OCI-LY1 (cell line): ENCODE measurements at regions not wholly inside any gene's neighbourhood (a gene's known extent, or its start where the extent isn't known, plus 50 kb on each side); places are given as distances from the start of the nearest gene placed in this dataset.

ENCODE experiments used
- H2AFZ ChIP-seq: fragments of 200-600 bp; sonication (generic), shearing (Covaris generic); 2 replicates; pipeline ENCODE4 v1.6.0; 2014; ENCODE audit warnings: antibody characterized with exemption, mild to moderate bottlenecking, low read length
- H3F3A ChIP-seq: fragments of 200-600 bp; sonication (generic), shearing (Covaris generic); 2 replicates; pipeline ENCODE4 v1.6.0; 2014; ENCODE audit warnings: mild to moderate bottlenecking, antibody characterized with exemption, low read length, moderate library complexity; ENCODE audit not compliant: insufficient read depth
- H3K27ac ChIP-seq: fragments of 200-600 bp; sonication (generic); 2 replicates; pipeline ENCODE4 v1.5.1; 2014; ENCODE audit warnings: low read length, mixed run types, mild to moderate bottlenecking, low read depth; ENCODE audit not compliant: poor library complexity, severe bottlenecking
- H3K27me3 ChIP-seq: fragments of 200-600 bp; sonication (generic); 2 replicates; pipeline ENCODE4 v1.6.0; 2014; ENCODE audit warnings: antibody characterized with exemption, mild to moderate bottlenecking, low read length, moderate library complexity; ENCODE audit not compliant: insufficient read depth
- H3K36me3 ChIP-seq: fragments of 200-600 bp; sonication (generic); 2 replicates; pipeline ENCODE4 v1.6.1; 2014; ENCODE audit warnings: mild to moderate bottlenecking, antibody characterized with exemption, low read length, moderate library complexity, mixed read lengths; ENCODE audit not compliant: insufficient read depth
- H3K4me1 ChIP-seq: fragments of 200-600 bp; sonication (generic); 2 replicates; pipeline ENCODE4 v1.5.1; 2014; ENCODE audit warnings: mild to moderate bottlenecking, low read length, moderate library complexity; ENCODE audit not compliant: insufficient read depth, severe bottlenecking
- H3K4me2 ChIP-seq: fragments of 200-600 bp; sonication (generic), shearing (Covaris generic); 2 replicates; pipeline ENCODE4 v1.6.1; 2014; ENCODE audit warnings: low read length
- H3K4me3 ChIP-seq: fragments of 200-600 bp; sonication (generic); 2 replicates; pipeline ENCODE4 v1.5.1; 2014; ENCODE audit warnings: low read length, low read depth, mild to moderate bottlenecking, mixed read lengths; ENCODE audit not compliant: poor library complexity, severe bottlenecking
- H3K79me2 ChIP-seq: fragments of 200-600 bp; shearing (Covaris generic); 2 replicates; pipeline ENCODE4 v1.6.1; 2016; ENCODE audit warnings: mixed run types, low read length, mixed read lengths; ENCODE audit not compliant: insufficient read depth
- H3K9ac ChIP-seq: fragments of 200-600 bp; sonication (generic), shearing (Covaris generic); 2 replicates; pipeline ENCODE4 v1.6.1; 2014; ENCODE audit warnings: mild to moderate bottlenecking, low read length, mixed read lengths
- H3K9me2 ChIP-seq: fragments of 200-600 bp; sonication (generic), shearing (Covaris generic); 2 replicates; pipeline ENCODE4 v1.6.1; 2014; ENCODE audit warnings: low read depth, mild to moderate bottlenecking, low read length, mixed read lengths
- H3K9me3 ChIP-seq: fragments of 200-600 bp; shearing (Covaris generic); 2 replicates; pipeline ENCODE4 v1.6.1; 2014; ENCODE audit warnings: low read length, mixed read lengths
- H4K20me1 ChIP-seq: fragments of 200-600 bp; sonication (generic), shearing (Covaris generic); 2 replicates; pipeline ENCODE4 v1.6.0; 2016; ENCODE audit warnings: mild to moderate bottlenecking, low read length; ENCODE audit not compliant: insufficient read depth
- CTCF ChIP-seq: fragments of 200-600 bp; sonication (generic), shearing (Covaris generic); IDR thresholded peaks from 2 replicates; pipeline ENCODE4 v1.5.1; 2017; ENCODE audit warnings: mild to moderate bottlenecking, antibody characterized with exemption, low read length, moderate library complexity, mixed read lengths
- EZH2 ChIP-seq: fragments of 200-600 bp; sonication (generic), shearing (Covaris generic); IDR thresholded peaks from 2 replicates; pipeline ENCODE4 v1.8.0; 2017; ENCODE audit warnings: borderline replicate concordance, mixed run types, mild to moderate bottlenecking, antibody characterized with exemption, low read length, moderate library complexity, mixed read lengths

GRCh38 chr2:155866477-155866876 lies 466.0 kb downstream of the NR4A2 start:
- no peak overlapping the region for H3K4me3 ChIP-seq
- H3K79me2 ChIP-seq = no peaks in the 10 kb centered on the region; the same call in 1 of the 2 replicates
- H3K36me3 ChIP-seq = no peaks in the 10 kb centered on the region
- TF ChIP-seq CTCF (no peak), EZH2 (no peak)
- H3K9me2 ChIP-seq = no peaks in the 10 kb centered on the region
- H3F3A ChIP-seq = no peaks in the 10 kb centered on the region
- H3K9me3 ChIP-seq = no peaks in the 10 kb centered on the region
- H3K27me3 ChIP-seq = no peaks in the 10 kb centered on the region
- no peak overlapping the region for H3K27ac ChIP-seq
- no peak overlapping the region for H2AFZ ChIP-seq
- H3K4me2 ChIP-seq = no peak overlapping the region
- no peaks in the 10 kb centered on the region for H4K20me1 ChIP-seq
- no peaks in the 10 kb centered on the region for H3K4me1 ChIP-seq
- no peak overlapping the region for H3K9ac ChIP-seq

- Histone ChIP-seq H3K4me2 (no peak overlapping the region), H3K36me3 (no peaks in the 10 kb centered on the region), H3F3A (no peaks in the 10 kb centered on the region), H4K20me1 (no peaks in the 10 kb centered on the region), H3K4me3 (no peak overlapping the region), H3K27me3 (no peaks in the 10 kb centered on the region), H3K27ac (no peak overlapping the region), H3K9me3 (no peaks in the 10 kb centered on the region), H3K4me1 (no peaks in the 10 kb centered on the region), H3K9ac (no peak overlapping the region), H3K9me2 (no peaks in the 10 kb centered on the region), H3K79me2 (no peaks in the 10 kb centered on the region), H2AFZ (no peak overlapping the region)
- no peak for TF ChIP-seq CTCF
- TF ChIP-seq EZH2 = no peak
These were observed 480.4 kb downstream of the NR4A2 start for GRCh38 chr2:155852156-155852555.

GRCh38 chr2:155846259-155846658 lies 486.3 kb downstream of the NR4A2 start:
- H4K20me1 ChIP-seq = no peaks in the 10 kb centered on the region
- H3K27ac ChIP-seq = no peak overlapping the region
- no peak overlapping the region for H3K4me3 ChIP-seq
- H3K79me2 ChIP-seq = no peaks in the 10 kb centered on the region
- no peak overlapping the region for H2AFZ ChIP-seq
- H3K9me2 ChIP-seq = no peaks in the 10 kb centered on the region
- no peak overlapping the region for H3K4me2 ChIP-seq
- no peak for TF ChIP-seq CTCF
- no peak overlapping the region for H3K9ac ChIP-seq
- H3K36me3 ChIP-seq = no peaks in the 10 kb centered on the region
- no peaks in the 10 kb centered on the region for H3F3A ChIP-seq
- H3K9me3 ChIP-seq = no peaks in the 10 kb centered on the region
- no peaks in the 10 kb centered on the region for H3K27me3 ChIP-seq
- no peaks in the 10 kb centered on the region for H3K4me1 ChIP-seq
